ENCODE measurements at regions not wholly inside any gene's neighbourhood (a gene's known extent, or its start where the extent isn't known, plus 50 kb on each side); places are given as distances from the start of the nearest gene placed in this dataset.

DNA sequence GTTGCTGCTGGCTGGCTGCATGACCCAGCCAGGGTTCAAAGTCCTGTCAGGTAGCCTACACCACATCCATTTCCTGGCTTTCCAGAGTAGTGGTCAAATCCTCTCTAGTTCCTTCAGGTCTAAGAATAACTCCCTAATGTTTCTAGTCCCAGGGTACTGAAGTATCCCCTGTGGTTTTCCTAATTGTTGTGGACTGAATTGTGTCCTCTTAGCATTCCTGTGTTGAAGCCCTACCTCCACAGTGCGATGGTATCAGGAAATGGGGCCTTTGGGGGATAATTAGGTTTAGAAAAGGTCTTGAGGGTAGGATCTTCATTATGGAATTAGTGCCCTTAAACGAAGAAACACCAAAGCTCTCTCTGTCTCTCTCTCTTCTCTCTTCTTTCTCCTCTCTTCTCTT is 191.8 kb upstream of the CCNG1 start:
- no peaks in the 10 kb centered on the region for H3K27me3 ChIP-seq (ENCODE audit: control insufficient read depth, insufficient read depth, low read length)
- DNase-seq (ENCODE audit: low read depth) (no peak), FAIRE-seq (no peak)
- no peak for TF ChIP-seq CTCF (IDR thresholded peaks at IDR 0.05; ENCODE audit: insufficient read depth, low read length, severe bottlenecking)
- no peaks in the 10 kb centered on the region for H3K36me3 ChIP-seq (ENCODE audit: control insufficient read depth, insufficient read depth, low read length)
- H3K4me3 ChIP-seq (ENCODE audit: low read depth, low read length), result no peak overlapping the region

DNA sequence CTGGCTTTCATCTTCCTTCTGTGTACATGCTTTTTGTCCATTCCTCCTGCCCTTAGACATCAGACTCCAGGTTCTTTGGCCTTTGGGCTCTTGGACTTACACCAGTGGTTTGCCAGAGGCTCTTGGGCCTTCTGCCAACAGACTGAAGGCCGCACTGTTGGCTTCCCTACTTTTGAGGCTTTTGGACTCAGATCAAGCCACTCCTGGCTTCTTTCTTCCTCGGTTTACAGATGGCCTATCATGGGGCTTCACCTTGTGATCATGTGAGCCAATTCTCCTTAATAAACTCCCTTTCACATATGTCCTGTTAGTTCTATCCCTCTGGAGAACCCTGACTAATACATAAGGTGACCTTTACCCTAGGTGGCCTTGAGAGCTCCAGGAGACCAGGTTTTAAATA is 189.1 kb upstream of the CCNG1 start:
- FAIRE-seq, result no peak
- no peak overlapping the region for H3K4me3 ChIP-seq (ENCODE audit: low read depth, low read length)
- H3K27me3 ChIP-seq (ENCODE audit: control insufficient read depth, insufficient read depth, low read length), result no peaks in the 10 kb centered on the region
- no peak for TF ChIP-seq CTCF (IDR thresholded peaks at IDR 0.05; ENCODE audit: insufficient read depth, low read length, severe bottlenecking)
- H3K36me3 ChIP-seq (ENCODE audit: control insufficient read depth, insufficient read depth, low read length), result no peaks in the 10 kb centered on the region
- no peak for DNase-seq (ENCODE audit: low read depth)

- no peak for TF ChIP-seq CTCF (IDR thresholded peaks at IDR 0.05; ENCODE audit: insufficient read depth, low read length, severe bottlenecking)
- H3K27me3 ChIP-seq (ENCODE audit: control insufficient read depth, insufficient read depth, low read length), result no peaks in the 10 kb centered on the region
- no peak overlapping the region for H3K4me3 ChIP-seq (ENCODE audit: low read depth, low read length)
- H3K36me3 ChIP-seq (ENCODE audit: control insufficient read depth, insufficient read depth, low read length), result no peaks in the 10 kb centered on the region
- no peak for FAIRE-seq
- DNase-seq (ENCODE audit: low read depth), result no peak
These were observed 188.5 kb upstream of the CCNG1 start for GRCh38 chr5:163248871-163249270.

GRCh38 chr5:163252950-163253349 is 184.4 kb upstream of the CCNG1 start:
- no peak for DNase-seq (ENCODE audit: low read depth)
- Histone ChIP-seq H3K4me3 (ENCODE audit: low read depth, low read length) (no peak overlapping the region), H3K27me3 (ENCODE audit: control insufficient read depth, insufficient read depth, low read length) (no peaks in the 10 kb centered on the region), H3K36me3 (ENCODE audit: control insufficient read depth, insufficient read depth, low read length) (no peaks in the 10 kb centered on the region)
- FAIRE-seq, result no peak
- no peak for TF ChIP-seq CTCF (IDR thresholded peaks at IDR 0.05; ENCODE audit: insufficient read depth, low read length, severe bottlenecking)

DNA sequence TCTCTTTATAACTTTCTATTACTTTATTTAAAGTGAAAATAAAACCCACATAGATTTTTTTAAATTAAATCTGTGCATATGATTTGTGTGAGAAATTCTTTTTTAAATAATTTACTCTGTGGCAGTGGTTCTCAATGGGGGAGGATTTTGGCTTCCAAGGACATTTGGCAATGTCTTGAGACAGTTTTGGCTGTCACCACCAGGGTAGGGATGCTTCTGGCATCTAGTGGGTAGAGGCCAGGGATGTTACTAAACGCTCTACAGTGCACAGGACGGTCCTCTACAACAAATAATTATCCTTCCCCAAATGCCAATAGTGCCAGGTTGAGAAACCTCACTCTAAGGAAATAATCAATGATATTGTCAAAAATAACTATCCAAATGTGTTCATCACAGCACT is 177.9 kb upstream of the CCNG1 start:
- Histone ChIP-seq H3K36me3 (ENCODE audit: control insufficient read depth, insufficient read depth, low read length) (no peaks in the 10 kb centered on the region), H3K4me3 (ENCODE audit: low read depth, low read length) (no peak overlapping the region), H3K27me3 (ENCODE audit: control insufficient read depth, insufficient read depth, low read length) (no peaks in the 10 kb centered on the region)
- FAIRE-seq (no peak), DNase-seq (ENCODE audit: low read depth) (no peak)
- no peak for TF ChIP-seq CTCF (IDR thresholded peaks at IDR 0.05; ENCODE audit: insufficient read depth, low read length, severe bottlenecking)

- DNase-seq (ENCODE audit: low read depth) (no peak), FAIRE-seq (no peak)
- H3K27me3 ChIP-seq (ENCODE audit: control insufficient read depth, insufficient read depth, low read length), result no peaks in the 10 kb centered on the region
- no peak for TF ChIP-seq CTCF (IDR thresholded peaks at IDR 0.05; ENCODE audit: insufficient read depth, low read length, severe bottlenecking)
- no peaks in the 10 kb centered on the region for H3K36me3 ChIP-seq (ENCODE audit: control insufficient read depth, insufficient read depth, low read length)
- H3K4me3 ChIP-seq (ENCODE audit: low read depth, low read length), result no peak overlapping the region
These were observed 176.9 kb upstream of the CCNG1 start for GRCh38 chr5:163260471-163260870.
